CD4-positive, CD25-positive, alpha-beta regulatory T cell (primary cell): ENCODE measurements at regions not wholly inside any gene's neighbourhood (a gene's known extent, or its start where the extent isn't known, plus 50 kb on each side); places are given as distances from the start of the nearest gene placed in this dataset.

Experiments used
- ATAC-seq, 2 donors: fragments of 150-1000 bp; cut with Tn5 transposase; one replicate each; pipeline ENCODE4 v1.10.0; 2021; ENCODE audit warnings: low read depth in 2 of 2, moderate number of reproducible peaks in 2 of 2, moderate library complexity in 1 of 2
- DNase-seq, 3 donors: peaks; one replicate each; pipeline versions ENCODE4 v3.0.0 to v3.0.0-alpha.2; 2012 to 2022; ENCODE audit warnings: mixed read lengths in 1 of 3
- H3K27ac ChIP-seq: one replicate; pipeline ENCODE4 v1.7.0; 2013; ENCODE audit warnings: mild to moderate bottlenecking, low read length; ENCODE audit not compliant: insufficient read depth, poor library complexity, severe bottlenecking
- H3K27me3 ChIP-seq: one replicate; pipeline ENCODE4 v1.7.0; 2013; ENCODE audit warnings: low read length; ENCODE audit not compliant: control insufficient read depth, insufficient read depth
- H3K36me3 ChIP-seq: one replicate; pipeline ENCODE4 v1.7.0; 2013; ENCODE audit warnings: mild to moderate bottlenecking, low read length, moderate library complexity; ENCODE audit not compliant: control insufficient read depth, insufficient read depth
- H3K4me1 ChIP-seq: 2 replicates; pipeline ENCODE4 v1.7.0; 2013; ENCODE audit warnings: mild to moderate bottlenecking, low read length; ENCODE audit not compliant: insufficient read depth, control insufficient read depth, poor library complexity, severe bottlenecking
- H3K4me3 ChIP-seq: one replicate; pipeline ENCODE4 v1.7.0; 2013; ENCODE audit warnings: low read depth, mild to moderate bottlenecking, low read length, moderate library complexity
- H3K9me3 ChIP-seq, 2 experiments: 1 replicate in 1 of 2; 2 replicates in 1 of 2; pipeline ENCODE4 v1.7.0; 2013; ENCODE audit warnings: low read length in 2 of 2, mild to moderate bottlenecking in 1 of 2, moderate library complexity in 1 of 2; ENCODE audit not compliant: control insufficient read depth in 2 of 2
- H3K27ac Mint-ChIP-seq, 3 donors: one replicate each; pipeline ENCODE4 v1.8.0; 2020 to 2022; ENCODE audit warnings: mild to moderate bottlenecking in 3 of 3, mixed read lengths in 3 of 3, moderate library complexity in 2 of 3
- H3K27me3 Mint-ChIP-seq: one replicate; pipeline ENCODE4 v1.8.0; 2022; ENCODE audit warnings: mild to moderate bottlenecking, mixed read lengths
- H3K36me3 Mint-ChIP-seq: one replicate; pipeline ENCODE4 v1.8.0; 2020; ENCODE audit warnings: mixed read lengths
- H3K4me1 Mint-ChIP-seq, 4 donors: one replicate each; pipeline ENCODE4 v1.8.0; 2020 to 2022; ENCODE audit warnings: mixed read lengths in 4 of 4, mild to moderate bottlenecking in 1 of 4
- H3K4me3 Mint-ChIP-seq, 4 donors: one replicate each; pipeline ENCODE4 v1.8.0; 2020 to 2022; ENCODE audit warnings: mild to moderate bottlenecking in 4 of 4, mixed read lengths in 4 of 4, moderate library complexity in 3 of 4
- H3K9me3 Mint-ChIP-seq, 7 donors: one replicate each; pipeline ENCODE4 v1.8.0; 2020 to 2022; ENCODE audit warnings: mixed read lengths in 7 of 7, mild to moderate bottlenecking in 3 of 7, moderate library complexity in 2 of 7

DNA sequence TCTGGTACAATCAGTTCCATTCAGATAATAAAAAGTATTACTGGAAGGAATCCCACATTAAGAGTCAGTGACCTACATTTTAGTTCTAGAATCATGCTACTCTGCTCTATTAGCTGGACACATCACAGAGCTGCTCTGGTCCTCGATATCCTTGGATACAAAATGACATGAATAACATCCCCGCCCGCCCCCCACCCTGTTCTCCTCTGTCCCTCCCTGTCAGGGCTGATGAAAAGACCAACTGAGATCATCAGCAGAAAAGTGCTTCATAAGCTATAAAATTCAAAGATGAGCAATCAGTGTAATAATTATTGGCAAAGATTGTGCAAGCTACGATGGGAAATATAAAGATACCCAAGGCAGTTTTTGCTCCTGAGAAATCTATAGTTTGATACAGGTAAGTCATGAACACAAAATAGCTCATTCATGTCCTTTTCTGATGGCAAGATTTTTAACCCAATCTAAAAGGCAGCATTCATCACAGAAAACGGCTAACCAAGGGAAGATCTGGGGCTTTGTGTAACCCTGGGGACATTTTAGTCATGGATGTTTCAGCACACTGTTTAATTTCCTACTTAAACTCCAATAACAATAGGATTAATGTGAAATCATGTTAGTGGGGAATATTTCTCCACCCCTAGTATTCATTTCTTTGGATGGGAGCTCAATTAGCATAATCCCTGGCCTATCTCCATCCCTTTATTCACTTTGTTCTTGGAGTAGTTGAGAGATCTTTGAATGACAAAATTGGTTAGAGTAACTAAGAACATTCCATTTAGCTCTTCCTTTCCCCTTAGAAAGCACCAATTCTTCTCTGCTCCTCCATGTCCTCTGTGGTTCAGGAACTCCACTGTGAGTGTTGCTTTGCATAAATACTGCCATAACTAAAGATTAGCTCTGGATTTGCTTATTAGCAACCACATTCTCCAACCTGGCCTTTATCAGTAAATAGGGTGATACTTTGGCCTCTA is 459.4 kb upstream of the GRIA1 start:
- no peak overlapping the region for H3K27ac ChIP-seq
- no peak for DNase-seq
- Mint-ChIP-seq H3K27me3 (no peaks in the 10 kb centered on the region), H3K9me3 (peaks cover 0 to 11% (median 2%) of the 10 kb centered on the region in 7 donors), H3K4me3 (no peak overlapping the region), H3K4me1 (no peaks in the 10 kb centered on the region), H3K27ac (no peak overlapping the region), H3K36me3 (no peaks in the 10 kb centered on the region)
- H3K36me3 ChIP-seq, result no peaks in the 10 kb centered on the region
- H3K4me1 ChIP-seq, result no peaks in the 10 kb centered on the region
- ATAC-seq, result no peak
- H3K4me3 ChIP-seq, result no peak overlapping the region
- H3K27me3 ChIP-seq, result no peaks in the 10 kb centered on the region
- H3K9me3 ChIP-seq, result peaks cover 0 to 2% of the 10 kb centered on the region in 2 experiments

DNA sequence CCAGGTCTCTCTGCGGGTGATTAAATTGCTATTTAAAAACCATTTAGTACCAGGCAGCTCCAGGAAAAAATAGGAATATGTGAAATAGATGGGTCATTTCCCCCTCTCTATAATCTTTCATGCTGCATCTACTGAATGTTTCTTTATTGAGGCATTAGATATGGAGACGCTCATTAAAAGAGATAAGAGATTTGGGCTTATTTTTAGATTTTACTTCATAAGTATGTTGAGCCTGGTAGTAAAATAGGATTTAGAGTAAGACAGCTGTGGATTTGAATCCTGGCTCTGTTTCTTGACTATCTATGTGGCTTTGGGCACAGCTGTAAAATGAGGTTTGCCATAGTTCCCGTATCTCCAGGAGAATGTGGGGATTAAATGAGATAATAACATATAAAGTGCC is 451.0 kb upstream of the GRIA1 start:
- DNase-seq, result no peak
- Histone ChIP-seq H3K27ac (no peak overlapping the region), H3K36me3 (no peaks in the 10 kb centered on the region), H3K9me3 (no peaks in the 10 kb centered on the region), H3K4me3 (no peak overlapping the region), H3K27me3 (no peaks in the 10 kb centered on the region), H3K4me1 (no peaks in the 10 kb centered on the region)
- Mint-ChIP-seq H3K4me3 (no peak overlapping the region), H3K27ac (no peak overlapping the region), H3K4me1 (no peaks in the 10 kb centered on the region), H3K27me3 (no peaks in the 10 kb centered on the region), H3K36me3 (no peaks in the 10 kb centered on the region), H3K9me3 (peaks cover 1 to 19% (median 9%) of the 10 kb centered on the region in 7 donors)
- ATAC-seq, result no peak

DNA sequence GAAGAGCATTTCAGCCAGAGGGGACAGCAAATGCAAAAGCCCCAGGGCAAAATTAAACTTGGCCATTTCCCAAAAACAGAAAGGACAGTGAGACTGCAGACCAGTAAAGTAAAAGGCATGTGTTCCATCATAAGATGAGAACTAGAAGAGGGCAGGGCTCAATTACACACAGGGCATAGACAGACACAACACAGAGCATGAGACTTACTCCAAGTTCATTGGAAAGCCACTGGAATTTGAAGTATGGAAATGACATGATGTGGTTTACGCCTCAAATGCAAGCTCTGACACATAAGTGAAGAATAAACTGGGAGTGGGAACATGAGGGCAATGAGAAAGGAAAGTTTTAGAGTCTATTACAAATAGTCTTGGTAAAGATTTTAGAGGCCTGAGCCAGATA is 446.6 kb upstream of the GRIA1 start:
- H3K27me3 ChIP-seq, result no peaks in the 10 kb centered on the region
- no peaks in the 10 kb centered on the region for H3K9me3 ChIP-seq
- no peaks in the 10 kb centered on the region for H3K4me1 ChIP-seq
- no peak overlapping the region for H3K27ac ChIP-seq
- H3K9me3 Mint-ChIP-seq, result peaks cover 1 to 14% (median 9%) of the 10 kb centered on the region in 7 donors
- no peak for DNase-seq
- no peak overlapping the region for H3K4me3 ChIP-seq
- no peaks in the 10 kb centered on the region for H3K36me3 ChIP-seq
- H3K27me3 Mint-ChIP-seq, result no peaks in the 10 kb centered on the region
- no peak overlapping the region for H3K27ac Mint-ChIP-seq
- H3K36me3 Mint-ChIP-seq, result no peaks in the 10 kb centered on the region
- H3K4me3 Mint-ChIP-seq, result no peak overlapping the region
- no peaks in the 10 kb centered on the region for H3K4me1 Mint-ChIP-seq
- no peak for ATAC-seq

DNA sequence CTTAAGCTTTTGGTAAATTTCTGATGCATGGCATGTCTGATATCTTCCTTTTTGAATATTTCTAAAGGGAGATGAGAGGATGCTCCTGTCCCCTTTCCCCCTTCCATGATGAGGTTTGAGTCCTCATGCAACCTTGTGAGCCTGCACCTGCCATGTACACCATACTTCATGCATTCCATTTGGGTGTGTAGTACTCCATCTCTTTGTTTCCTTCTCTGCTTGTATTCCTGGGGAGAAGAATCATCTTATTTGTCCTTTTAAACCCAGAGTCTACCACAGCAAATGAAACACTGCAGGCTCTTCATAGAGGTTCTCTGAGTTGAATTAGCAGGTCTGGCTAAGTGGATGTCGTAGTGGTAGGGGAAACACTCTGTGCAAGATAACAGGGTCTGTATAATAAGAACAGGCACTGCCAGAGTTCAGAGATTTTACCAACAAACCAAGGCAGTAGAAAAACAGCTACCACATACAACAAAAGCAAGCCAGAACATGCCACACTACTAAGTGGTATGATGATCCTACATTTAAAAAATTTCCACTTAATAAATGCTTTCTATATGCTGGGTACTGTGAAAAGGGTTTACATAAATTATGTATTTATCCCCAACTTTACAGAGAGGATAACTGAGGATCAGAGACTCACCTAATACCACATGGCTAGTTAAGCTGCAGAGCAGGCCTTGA is 439.8 kb upstream of the GRIA1 start:
- H3K4me3 ChIP-seq, result no peak overlapping the region
- Mint-ChIP-seq H3K9me3 (peaks cover 0 to 11% (median 5%) of the 10 kb centered on the region in 7 donors), H3K27ac (no peak overlapping the region), H3K4me3 (no peak overlapping the region), H3K4me1 (no peaks in the 10 kb centered on the region), H3K27me3 (no peaks in the 10 kb centered on the region), H3K36me3 (no peaks in the 10 kb centered on the region)
- H3K27ac ChIP-seq, result no peak overlapping the region
- no peaks in the 10 kb centered on the region for H3K27me3 ChIP-seq
- ATAC-seq (no peak), DNase-seq (no peak)
- H3K4me1 ChIP-seq, result no peaks in the 10 kb centered on the region
- H3K9me3 ChIP-seq, result no peaks in the 10 kb centered on the region
- H3K36me3 ChIP-seq, result no peaks in the 10 kb centered on the region

DNA sequence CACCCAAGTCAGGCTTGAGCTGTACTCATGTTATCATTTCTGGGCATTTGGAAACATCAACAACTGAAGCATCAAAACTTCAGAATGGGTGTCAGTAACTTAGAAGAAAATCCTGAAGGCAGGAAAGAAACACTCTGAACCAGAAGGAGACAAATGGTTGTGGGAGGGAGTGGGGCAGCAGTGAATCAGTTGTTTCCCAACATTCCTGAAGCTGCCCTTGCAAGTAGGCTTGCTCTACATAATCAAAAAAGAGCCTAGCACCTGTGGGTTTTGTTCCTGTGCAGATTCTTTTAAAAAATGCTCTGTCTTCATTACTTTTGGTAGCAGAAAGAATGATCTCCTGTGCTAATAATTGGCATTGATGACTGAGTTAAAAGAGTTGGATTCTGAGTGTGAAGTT is 424.2 kb upstream of the GRIA1 start:
- no peak for ATAC-seq
- no peak overlapping the region for H3K27ac ChIP-seq
- no peaks in the 10 kb centered on the region for H3K36me3 ChIP-seq
- Mint-ChIP-seq H3K36me3 (no peaks in the 10 kb centered on the region), H3K4me1 (no peaks in the 10 kb centered on the region), H3K27me3 (no peaks in the 10 kb centered on the region), H3K27ac (no peak overlapping the region), H3K4me3 (no peak overlapping the region), H3K9me3 (peaks cover 0 to 7% (median 3%) of the 10 kb centered on the region in 7 donors)
- H3K9me3 ChIP-seq, result no peaks in the 10 kb centered on the region
- DNase-seq, result no peak
- H3K4me1 ChIP-seq, result no peaks in the 10 kb centered on the region
- no peak overlapping the region for H3K4me3 ChIP-seq
- no peaks in the 10 kb centered on the region for H3K27me3 ChIP-seq

DNA sequence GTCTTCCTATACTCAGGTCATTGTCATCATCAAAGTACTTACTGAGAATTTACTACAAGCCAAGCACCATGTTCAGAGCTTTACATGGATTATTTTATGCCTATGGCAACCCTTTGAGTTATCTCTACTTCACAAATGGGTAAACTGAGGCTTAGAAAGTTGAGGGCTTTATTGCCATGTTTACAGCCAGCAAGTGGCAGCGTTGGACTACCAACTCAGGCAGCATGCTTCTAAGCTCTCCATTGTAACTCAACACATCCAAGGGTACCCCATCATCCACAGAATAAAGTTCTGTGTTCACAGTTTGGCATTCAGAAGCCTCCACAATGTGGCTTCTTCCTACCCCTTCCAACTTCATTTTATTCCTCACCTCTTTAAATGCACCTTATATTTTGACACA is 422.6 kb upstream of the GRIA1 start:
- Mint-ChIP-seq H3K4me1 (no peaks in the 10 kb centered on the region), H3K4me3 (no peak overlapping the region)

GRCh38 chr5:153079396-153079795 is 411.1 kb upstream of the GRIA1 start:
- Mint-ChIP-seq H3K36me3 (no peaks in the 10 kb centered on the region), H3K27me3 (no peaks in the 10 kb centered on the region), H3K9me3 (peaks cover 0 to 10% (median 1%) of the 10 kb centered on the region in 7 donors), H3K4me3 (no peak overlapping the region), H3K4me1 (no peaks in the 10 kb centered on the region), H3K27ac (no peak overlapping the region)
- DNase-seq, result no peak
- Histone ChIP-seq H3K9me3 (peaks cover 0 to 4% of the 10 kb centered on the region in 2 experiments), H3K4me3 (no peak overlapping the region), H3K36me3 (no peaks in the 10 kb centered on the region), H3K27ac (no peak overlapping the region), H3K4me1 (no peaks in the 10 kb centered on the region), H3K27me3 (no peaks in the 10 kb centered on the region)
- ATAC-seq, result no peak

More for the DNA sequence above, 422.6 kb upstream of the GRIA1 start:
- DNase-seq, result no peak
- no peaks in the 10 kb centered on the region for H3K36me3 Mint-ChIP-seq
- ATAC-seq, result no peak
- no peaks in the 10 kb centered on the region for H3K27me3 Mint-ChIP-seq
- no peak overlapping the region for H3K27ac Mint-ChIP-seq
- peaks cover 0 to 4% (median 1%) of the 10 kb centered on the region in 7 donors for H3K9me3 Mint-ChIP-seq
- no peak overlapping the region for H3K27ac ChIP-seq
- H3K9me3 ChIP-seq, result no peaks in the 10 kb centered on the region
- no peaks in the 10 kb centered on the region for H3K4me1 ChIP-seq
- H3K4me3 ChIP-seq, result no peak overlapping the region
- H3K27me3 ChIP-seq, result no peaks in the 10 kb centered on the region
- H3K36me3 ChIP-seq, result no peaks in the 10 kb centered on the region
